ENCODE measurements at regions not wholly inside any gene's neighbourhood (a gene's known extent, or its start where the extent isn't known, plus 50 kb on each side); places are given as distances from the start of the nearest gene placed in this dataset.
"Not testable (repeated sequence)": the region's sequence is repeated elsewhere in the genome, so short reads cannot be mapped to it uniquely, and the experiment has no call there.

- no peak for DNase-seq
Observed at GRCh38 chr3:26422415-26422814, 200.2 kb upstream of the LRRC3B start.

- no peak for DNase-seq
Observed at GRCh38 chr3:26425076-26425475, 197.5 kb upstream of the LRRC3B start.

GRCh38 chr3:26428992-26429391 is 193.6 kb upstream of the LRRC3B start:
- no peak for DNase-seq

- DNase-seq, result no peak
Observed at GRCh38 chr3:26437678-26438077, 184.9 kb upstream of the LRRC3B start.

GRCh38 chr3:26438325-26438940 is 184.1 kb upstream of the LRRC3B start:
- no peak for DNase-seq

GRCh38 chr3:26438981-26439884 is 183.3 kb upstream of the LRRC3B start:
- DNase-seq, result no peak

GRCh38 chr3:26449996-26450395 is 172.6 kb upstream of the LRRC3B start:
- no peak for DNase-seq

GRCh38 chr3:26452363-26452762 is 170.2 kb upstream of the LRRC3B start:
- DNase-seq, result no peak

- no peak for DNase-seq
Observed at GRCh38 chr3:26460985-26461384, 161.6 kb upstream of the LRRC3B start.

- no peak for DNase-seq
Observed at GRCh38 chr3:26472345-26472744, 150.2 kb upstream of the LRRC3B start.

GRCh38 chr3:26474706-26475105 is 147.9 kb upstream of the LRRC3B start:
- no peak for DNase-seq

GRCh38 chr3:26480377-26480776 is 142.2 kb upstream of the LRRC3B start:
- no peak for DNase-seq

- DNase-seq, result no peak
Observed at GRCh38 chr3:26484140-26484539, 138.4 kb upstream of the LRRC3B start.

- DNase-seq, result no peak
Observed at GRCh38 chr3:26498271-26498670, 124.3 kb upstream of the LRRC3B start.

- DNase-seq, result no peak
Observed at GRCh38 chr3:26505399-26505798, 117.2 kb upstream of the LRRC3B start.

GRCh38 chr3:26514445-26515029 is 108.0 kb upstream of the LRRC3B start:
- DNase-seq, result not testable (repeated sequence)

- DNase-seq, result no peak
Observed at GRCh38 chr3:26515351-26515750, 107.2 kb upstream of the LRRC3B start.

GRCh38 chr3:26521261-26521660 is 101.3 kb upstream of the LRRC3B start:
- no peak for DNase-seq

GRCh38 chr3:26522919-26523318 is 99.7 kb upstream of the LRRC3B start:
- DNase-seq, result no peak

GRCh38 chr3:26525013-26525412 is 97.6 kb upstream of the LRRC3B start:
- DNase-seq, result no peak

GRCh38 chr3:26535151-26535550 is 87.4 kb upstream of the LRRC3B start:
- DNase-seq, result no peak

- DNase-seq, result no peak
Observed at GRCh38 chr3:26536955-26537354, 85.6 kb upstream of the LRRC3B start.

GRCh38 chr3:26550413-26550812 is 72.2 kb upstream of the LRRC3B start:
- DNase-seq, result no peak

GRCh38 chr3:26556637-26557036 is 65.9 kb upstream of the LRRC3B start:
- DNase-seq, result no peak
